ENCODE measurements at regions not wholly inside any gene's neighbourhood (a gene's known extent, or its start where the extent isn't known, plus 50 kb on each side); places are given as distances from the start of the nearest gene placed in this dataset.

DNA sequence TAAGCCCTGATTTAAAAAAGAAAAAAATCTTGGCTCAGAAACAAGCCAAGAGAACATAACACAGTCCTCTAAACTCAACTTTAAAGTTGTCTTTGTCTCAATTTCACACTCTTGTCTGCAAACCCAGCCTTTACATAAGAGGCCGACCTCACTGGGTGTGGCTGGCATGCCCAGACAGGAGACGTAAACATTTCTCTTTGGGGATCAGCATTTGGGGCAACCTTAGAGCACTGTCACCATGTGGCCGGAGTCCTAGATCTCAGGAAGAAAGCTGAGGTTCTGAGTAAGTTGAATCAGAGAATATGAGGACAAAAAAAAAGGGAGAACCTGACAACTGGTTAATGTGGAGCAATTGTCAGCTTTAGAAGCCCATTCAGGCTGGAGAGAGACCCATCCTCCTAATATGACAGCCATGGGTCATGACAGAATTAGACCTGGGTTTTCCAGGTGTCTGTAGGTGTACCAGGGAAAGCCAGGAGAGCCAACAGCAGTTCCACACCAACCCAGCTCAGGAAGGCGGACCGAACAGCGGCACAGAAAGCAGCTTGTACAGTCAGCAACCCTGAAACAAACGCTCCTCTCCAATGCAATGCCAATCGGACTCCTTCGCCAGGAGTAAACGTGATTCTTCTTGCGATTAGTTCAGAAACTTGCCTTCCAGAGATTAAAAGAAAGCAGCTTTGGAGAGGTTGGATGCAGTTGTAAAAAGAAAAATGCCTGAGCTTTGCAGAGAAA lies 97.9 kb upstream of the MAP3K1 start:
- ATAC-seq, result no peak; the same call in 2 of the 3 replicates
- H3K27ac ChIP-seq (ENCODE audit: extremely low read length, insufficient read depth, low read length), result no peak overlapping the region

More for the DNA sequence above, 97.9 kb upstream of the MAP3K1 start:
- no peak for FAIRE-seq
- WGBS (ENCODE audit: low lambda C conversion rate), result 46% methylated on average over 11 of the region's 11 CpGs
- H3K4me1 ChIP-seq (ENCODE audit: insufficient read depth, low read length), result no peaks in the 10 kb centered on the region
- ChIA-PET CTCF (ENCODE audit: low intra/inter-chr PET ratio, low total read pairs) (no interaction called here), POLR2A (no interaction called here)
- no peaks in the 10 kb centered on the region for H3K9me3 ChIP-seq (ENCODE audit: low read length)
- no TSS peak for BruUV-seq (replicated peaks)
- no peak overlapping the region for H2AFZ ChIP-seq (ENCODE audit: low read length)
- TF ChIP-seq ZNF629 (CRISPR knock-in tag; conservative IDR thresholded peaks at IDR 0.05) (no peak), MED1 (CRISPR knock-in tag; IDR thresholded peaks at IDR 0.05) (no peak), ZNF570 (CRISPR knock-in tag; IDR thresholded peaks at IDR 0.05; ENCODE audit: borderline replicate concordance) (no peak), CREB1 (IDR thresholded peaks at IDR 0.05) (no peak), CREB1 (CRISPR knock-in tag; IDR thresholded peaks at IDR 0.05) (no peak), TCF12 (IDR thresholded peaks at IDR 0.05) (no peak), TCF12 (CRISPR knock-in tag; IDR thresholded peaks at IDR 0.05) (no peak), BORCS8-MEF2B (CRISPR knock-in tag; IDR thresholded peaks at IDR 0.05) (no peak), HMG20A (CRISPR knock-in tag; IDR thresholded peaks at IDR 0.05; ENCODE audit: borderline replicate concordance) (no peak), ZNF530 (CRISPR knock-in tag; IDR thresholded peaks at IDR 0.05; ENCODE audit: low read depth) (no peak), ASH2L (IDR thresholded peaks at IDR 0.05; ENCODE audit: insufficient read length, low read depth, low read length) (no peak), TBX3 (IDR thresholded peaks at IDR 0.05; ENCODE audit: borderline replicate concordance) (no peak)
- TF ChIP-seq, protein P1, sequence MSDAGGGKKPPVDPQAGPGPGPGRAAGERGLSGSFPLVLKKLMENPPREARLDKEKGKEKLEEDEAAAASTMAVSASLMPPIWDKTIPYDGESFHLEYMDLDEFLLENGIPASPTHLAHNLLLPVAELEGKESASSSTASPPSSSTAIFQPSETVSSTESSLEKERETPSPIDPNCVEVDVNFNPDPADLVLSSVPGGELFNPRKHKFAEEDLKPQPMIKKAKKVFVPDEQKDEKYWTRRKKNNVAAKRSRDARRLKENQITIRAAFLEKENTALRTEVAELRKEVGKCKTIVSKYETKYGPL (CRISPR knock-in tag; IDR thresholded peaks at IDR 0.05), result no peak
- TF ChIP-seq, protein P2, sequence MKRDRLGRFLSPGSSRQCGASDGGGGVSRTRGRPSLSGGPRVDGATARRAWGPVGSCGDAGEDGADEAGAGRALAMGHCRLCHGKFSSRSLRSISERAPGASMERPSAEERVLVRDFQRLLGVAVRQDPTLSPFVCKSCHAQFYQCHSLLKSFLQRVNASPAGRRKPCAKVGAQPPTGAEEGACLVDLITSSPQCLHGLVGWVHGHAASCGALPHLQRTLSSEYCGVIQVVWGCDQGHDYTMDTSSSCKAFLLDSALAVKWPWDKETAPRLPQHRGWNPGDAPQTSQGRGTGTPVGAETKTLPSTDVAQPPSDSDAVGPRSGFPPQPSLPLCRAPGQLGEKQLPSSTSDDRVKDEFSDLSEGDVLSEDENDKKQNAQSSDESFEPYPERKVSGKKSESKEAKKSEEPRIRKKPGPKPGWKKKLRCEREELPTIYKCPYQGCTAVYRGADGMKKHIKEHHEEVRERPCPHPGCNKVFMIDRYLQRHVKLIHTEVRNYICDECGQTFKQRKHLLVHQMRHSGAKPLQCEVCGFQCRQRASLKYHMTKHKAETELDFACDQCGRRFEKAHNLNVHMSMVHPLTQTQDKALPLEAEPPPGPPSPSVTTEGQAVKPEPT (CRISPR knock-in tag; IDR thresholded peaks at IDR 0.05; ENCODE audit: low read depth), result no peak
- TF ChIP-seq, protein P3, sequence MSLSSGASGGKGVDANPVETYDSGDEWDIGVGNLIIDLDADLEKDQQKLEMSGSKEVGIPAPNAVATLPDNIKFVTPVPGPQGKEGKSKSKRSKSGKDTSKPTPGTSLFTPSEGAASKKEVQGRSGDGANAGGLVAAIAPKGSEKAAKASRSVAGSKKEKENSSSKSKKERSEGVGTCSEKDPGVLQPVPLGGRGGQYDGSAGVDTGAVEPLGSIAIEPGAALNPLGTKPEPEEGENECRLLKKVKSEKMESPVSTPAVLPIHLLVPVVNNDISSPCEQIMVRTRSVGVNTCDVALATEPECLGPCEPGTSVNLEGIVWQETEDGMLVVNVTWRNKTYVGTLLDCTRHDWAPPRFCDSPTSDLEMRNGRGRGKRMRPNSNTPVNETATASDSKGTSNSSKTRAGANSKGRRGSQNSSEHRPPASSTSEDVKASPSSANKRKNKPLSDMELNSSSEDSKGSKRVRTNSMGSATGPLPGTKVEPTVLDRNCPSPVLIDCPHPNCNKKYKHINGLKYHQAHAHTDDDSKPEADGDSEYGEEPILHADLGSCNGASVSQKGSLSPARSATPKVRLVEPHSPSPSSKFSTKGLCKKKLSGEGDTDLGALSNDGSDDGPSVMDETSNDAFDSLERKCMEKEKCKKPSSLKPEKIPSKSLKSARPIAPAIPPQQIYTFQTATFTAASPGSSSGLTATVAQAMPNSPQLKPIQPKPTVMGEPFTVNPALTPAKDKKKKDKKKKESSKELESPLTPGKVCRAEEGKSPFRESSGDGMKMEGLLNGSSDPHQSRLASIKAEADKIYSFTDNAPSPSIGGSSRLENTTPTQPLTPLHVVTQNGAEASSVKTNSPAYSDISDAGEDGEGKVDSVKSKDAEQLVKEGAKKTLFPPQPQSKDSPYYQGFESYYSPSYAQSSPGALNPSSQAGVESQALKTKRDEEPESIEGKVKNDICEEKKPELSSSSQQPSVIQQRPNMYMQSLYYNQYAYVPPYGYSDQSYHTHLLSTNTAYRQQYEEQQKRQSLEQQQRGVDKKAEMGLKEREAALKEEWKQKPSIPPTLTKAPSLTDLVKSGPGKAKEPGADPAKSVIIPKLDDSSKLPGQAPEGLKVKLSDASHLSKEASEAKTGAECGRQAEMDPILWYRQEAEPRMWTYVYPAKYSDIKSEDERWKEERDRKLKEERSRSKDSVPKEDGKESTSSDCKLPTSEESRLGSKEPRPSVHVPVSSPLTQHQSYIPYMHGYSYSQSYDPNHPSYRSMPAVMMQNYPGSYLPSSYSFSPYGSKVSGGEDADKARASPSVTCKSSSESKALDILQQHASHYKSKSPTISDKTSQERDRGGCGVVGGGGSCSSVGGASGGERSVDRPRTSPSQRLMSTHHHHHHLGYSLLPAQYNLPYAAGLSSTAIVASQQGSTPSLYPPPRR (CRISPR knock-in tag; IDR thresholded peaks at IDR 0.05; ENCODE audit: borderline replicate concordance), result no peak
- TF ChIP-seq, protein P4, sequence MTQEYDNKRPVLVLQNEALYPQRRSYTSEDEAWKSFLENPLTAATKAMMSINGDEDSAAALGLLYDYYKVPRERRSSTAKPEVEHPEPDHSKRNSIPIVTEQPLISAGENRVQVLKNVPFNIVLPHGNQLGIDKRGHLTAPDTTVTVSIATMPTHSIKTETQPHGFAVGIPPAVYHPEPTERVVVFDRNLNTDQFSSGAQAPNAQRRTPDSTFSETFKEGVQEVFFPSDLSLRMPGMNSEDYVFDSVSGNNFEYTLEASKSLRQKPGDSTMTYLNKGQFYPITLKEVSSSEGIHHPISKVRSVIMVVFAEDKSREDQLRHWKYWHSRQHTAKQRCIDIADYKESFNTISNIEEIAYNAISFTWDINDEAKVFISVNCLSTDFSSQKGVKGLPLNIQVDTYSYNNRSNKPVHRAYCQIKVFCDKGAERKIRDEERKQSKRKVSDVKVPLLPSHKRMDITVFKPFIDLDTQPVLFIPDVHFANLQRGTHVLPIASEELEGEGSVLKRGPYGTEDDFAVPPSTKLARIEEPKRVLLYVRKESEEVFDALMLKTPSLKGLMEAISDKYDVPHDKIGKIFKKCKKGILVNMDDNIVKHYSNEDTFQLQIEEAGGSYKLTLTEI (CRISPR knock-in tag; conservative IDR thresholded peaks at IDR 0.05), result no peak
- H3K9ac ChIP-seq (ENCODE audit: insufficient read depth, low read depth, low read length), result no peak overlapping the region
- H4K20me1 ChIP-seq (ENCODE audit: insufficient read depth, low read length), result no peaks in the 10 kb centered on the region
- H3K4me3 ChIP-seq (replicated peaks in 1 of 3; ENCODE audit: insufficient read depth in 1 of 3, low read depth in 2 of 3, low read length in 3 of 3), result no peak overlapping the region
- H3K79me2 ChIP-seq (ENCODE audit: insufficient read depth, low read length), result no peaks in the 10 kb centered on the region
- intact Hi-C loops (cut with micrococcal nuclease; ENCODE audit: unreplicated experiment), result no loop called here
- peak overlapping the region; percentile 0; the same call in 1 of the 2 replicates for H3K4me2 ChIP-seq (ENCODE audit: low read depth, low read length)
- no peak for DNase-seq (ENCODE audit: low spot score)
- no peaks in the 10 kb centered on the region for H3K36me3 ChIP-seq (replicated peaks in 1 of 2; ENCODE audit: control insufficient read depth in 1 of 2, insufficient read depth in 2 of 2, low read length in 2 of 2)
- in situ Hi-C loops (cut with HindIII; ENCODE audit: extremely low pct_ligation_motif_present, low pct_unique_long_range_greater_than_20kb), result no loop called here
- H3K27me3 ChIP-seq (ENCODE audit: control insufficient read depth in 1 of 2, insufficient read depth in 2 of 2, low read length in 2 of 2), result 0 out of 5 replicates have a peak, but pooled peaks cover 0 to 5% of the 10 kb centered on the region in 2 experiments

All from HepG2 (cell line).